ENCODE measurements at regions not wholly inside any gene's neighbourhood (a gene's known extent, or its start where the extent isn't known, plus 50 kb on each side); places are given as distances from the start of the nearest gene placed in this dataset.

DNA sequence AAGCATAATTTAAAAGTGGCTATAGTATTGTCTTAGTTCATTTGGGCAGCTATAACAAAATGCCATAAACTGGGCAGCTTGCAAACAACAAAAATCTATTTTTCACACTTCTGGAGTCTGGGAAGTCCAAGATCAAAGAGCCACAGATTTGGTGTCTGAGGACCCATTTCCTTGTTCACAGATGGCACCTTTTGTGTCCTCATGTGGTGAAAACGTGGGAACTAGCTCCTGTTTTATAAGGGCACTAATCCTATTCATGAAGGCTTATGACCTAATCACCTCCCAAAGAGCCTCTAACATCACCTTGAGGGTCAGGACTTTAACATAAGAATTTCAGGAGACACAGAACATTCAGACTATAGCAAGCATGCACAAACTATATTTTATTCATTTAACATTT, 126.5 kb upstream of the WDFY3 start:
- TF ChIP-seq POLR2A (IDR thresholded peaks at IDR 0.05; ENCODE audit: low read depth, low read length): no peak
- TF ChIP-seq EZH2 (IDR thresholded peaks at IDR 0.05; ENCODE audit: borderline replicate concordance, low read depth, low read length, severe bottlenecking): no peak
- TF ChIP-seq, protein P1, sequence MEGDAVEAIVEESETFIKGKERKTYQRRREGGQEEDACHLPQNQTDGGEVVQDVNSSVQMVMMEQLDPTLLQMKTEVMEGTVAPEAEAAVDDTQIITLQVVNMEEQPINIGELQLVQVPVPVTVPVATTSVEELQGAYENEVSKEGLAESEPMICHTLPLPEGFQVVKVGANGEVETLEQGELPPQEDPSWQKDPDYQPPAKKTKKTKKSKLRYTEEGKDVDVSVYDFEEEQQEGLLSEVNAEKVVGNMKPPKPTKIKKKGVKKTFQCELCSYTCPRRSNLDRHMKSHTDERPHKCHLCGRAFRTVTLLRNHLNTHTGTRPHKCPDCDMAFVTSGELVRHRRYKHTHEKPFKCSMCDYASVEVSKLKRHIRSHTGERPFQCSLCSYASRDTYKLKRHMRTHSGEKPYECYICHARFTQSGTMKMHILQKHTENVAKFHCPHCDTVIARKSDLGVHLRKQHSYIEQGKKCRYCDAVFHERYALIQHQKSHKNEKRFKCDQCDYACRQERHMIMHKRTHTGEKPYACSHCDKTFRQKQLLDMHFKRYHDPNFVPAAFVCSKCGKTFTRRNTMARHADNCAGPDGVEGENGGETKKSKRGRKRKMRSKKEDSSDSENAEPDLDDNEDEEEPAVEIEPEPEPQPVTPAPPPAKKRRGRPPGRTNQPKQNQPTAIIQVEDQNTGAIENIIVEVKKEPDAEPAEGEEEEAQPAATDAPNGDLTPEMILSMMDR (IDR thresholded peaks at IDR 0.05; ENCODE audit: extremely low read depth in 1 of 2, insufficient read depth in 1 of 2, low read depth in 1 of 2, low read length in 2 of 2): no peak
- TF ChIP-seq JUN (IDR thresholded peaks at IDR 0.05; ENCODE audit: borderline replicate concordance, insufficient read depth, insufficient read length, low read depth): no peak
- no peak for TF ChIP-seq POLR2AphosphoS5 (IDR thresholded peaks at IDR 0.05; ENCODE audit: insufficient read depth, low read depth, low read length)
- TF ChIP-seq FOS (IDR thresholded peaks at IDR 0.05; ENCODE audit: borderline replicate concordance, insufficient read depth, low read length): no peak
- TF ChIP-seq GATA2 (IDR thresholded peaks at IDR 0.05; ENCODE audit: insufficient read depth, insufficient read length, low read depth, low read length): no peak
- TF ChIP-seq, protein P2, sequence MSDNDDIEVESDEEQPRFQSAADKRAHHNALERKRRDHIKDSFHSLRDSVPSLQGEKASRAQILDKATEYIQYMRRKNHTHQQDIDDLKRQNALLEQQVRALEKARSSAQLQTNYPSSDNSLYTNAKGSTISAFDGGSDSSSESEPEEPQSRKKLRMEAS (IDR thresholded peaks at IDR 0.05; ENCODE audit: insufficient read depth, insufficient read length): no peak
- no peak for TF ChIP-seq MYC (IDR thresholded peaks at IDR 0.05; ENCODE audit: low read depth, low read length)
